T-helper 17 cell (primary cell): ENCODE measurements at regions not wholly inside any gene's neighbourhood (a gene's known extent, or its start where the extent isn't known, plus 50 kb on each side); places are given as distances from the start of the nearest gene placed in this dataset.

Experiments used
- ATAC-seq: fragments of 150-1000 bp; cut with Tn5 transposase; 2 replicates; pipeline ENCODE4 v1.10.0; 2021; ENCODE audit warnings: mild to moderate bottlenecking, moderate library complexity
- DNase-seq, 3 donors: peaks; one replicate each; pipeline versions ENCODE4 v3.0.0 to v3.0.0-alpha.2; 2020 to 2021
- H3K9me3 ChIP-seq: one replicate; pipeline ENCODE4 v1.7.0; 2013; ENCODE audit warnings: low read length, mild to moderate bottlenecking; ENCODE audit not compliant: control insufficient read depth, poor library complexity, severe bottlenecking
- H3K27ac Mint-ChIP-seq: one replicate; pipeline ENCODE4 v1.8.0; 2022; ENCODE audit warnings: mild to moderate bottlenecking, moderate library complexity, mixed read lengths
- H3K27me3 Mint-ChIP-seq: one replicate; pipeline ENCODE4 v1.8.0; 2022; ENCODE audit warnings: mixed read lengths
- H3K36me3 Mint-ChIP-seq: one replicate; pipeline ENCODE4 v1.8.0; 2022; ENCODE audit warnings: low read depth, mixed read lengths
- H3K4me1 Mint-ChIP-seq: one replicate; pipeline ENCODE4 v1.8.0; 2022; ENCODE audit warnings: mild to moderate bottlenecking, mixed read lengths
- H3K4me3 Mint-ChIP-seq: one replicate; pipeline ENCODE4 v1.8.0; 2022; ENCODE audit warnings: mild to moderate bottlenecking, moderate library complexity, mixed read lengths

DNA sequence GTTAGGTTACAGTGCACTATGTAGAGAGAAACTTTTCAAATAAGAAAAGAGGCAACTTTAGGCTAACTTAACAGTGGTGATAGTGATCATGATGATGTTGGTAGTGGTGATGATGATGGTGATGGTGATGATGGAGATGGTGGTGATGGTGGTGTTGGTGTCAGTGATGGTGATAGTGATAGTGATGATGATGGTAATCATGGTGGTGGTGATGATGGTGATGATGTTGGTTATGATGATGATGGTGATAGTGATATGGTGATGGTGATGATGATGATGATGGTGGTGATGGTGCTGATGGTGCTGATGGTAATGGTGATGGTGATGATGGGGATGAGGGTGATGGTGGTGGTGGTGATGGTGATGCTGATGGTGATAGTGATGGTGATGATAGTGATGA is 107.4 kb downstream of the DLL1 start:
- peaks cover 6% of the 10 kb centered on the region for H3K4me1 Mint-ChIP-seq
- ATAC-seq (no peak), DNase-seq (no peak)
- H3K4me3 Mint-ChIP-seq: no peak overlapping the region
- H3K36me3 Mint-ChIP-seq: no peaks in the 10 kb centered on the region
- no peaks in the 10 kb centered on the region for H3K27me3 Mint-ChIP-seq
- H3K27ac Mint-ChIP-seq: no peak overlapping the region
- H3K9me3 ChIP-seq: no peaks in the 10 kb centered on the region

- H3K4me3 Mint-ChIP-seq: no peak overlapping the region
- H3K27ac Mint-ChIP-seq: no peak overlapping the region
- H3K36me3 Mint-ChIP-seq: no peaks in the 10 kb centered on the region
- DNase-seq (no peak), ATAC-seq (no peak)
- H3K4me1 Mint-ChIP-seq: peaks cover 6% of the 10 kb centered on the region
- no peaks in the 10 kb centered on the region for H3K27me3 Mint-ChIP-seq
- H3K9me3 ChIP-seq: no peaks in the 10 kb centered on the region
These were observed 108.1 kb downstream of the DLL1 start for GRCh38 chr6:170182781-170183120.

- H3K9me3 ChIP-seq: no peaks in the 10 kb centered on the region
- no peak for DNase-seq
These were observed 108.6 kb downstream of the DLL1 start for GRCh38 chr6:170182093-170182780.

DNA sequence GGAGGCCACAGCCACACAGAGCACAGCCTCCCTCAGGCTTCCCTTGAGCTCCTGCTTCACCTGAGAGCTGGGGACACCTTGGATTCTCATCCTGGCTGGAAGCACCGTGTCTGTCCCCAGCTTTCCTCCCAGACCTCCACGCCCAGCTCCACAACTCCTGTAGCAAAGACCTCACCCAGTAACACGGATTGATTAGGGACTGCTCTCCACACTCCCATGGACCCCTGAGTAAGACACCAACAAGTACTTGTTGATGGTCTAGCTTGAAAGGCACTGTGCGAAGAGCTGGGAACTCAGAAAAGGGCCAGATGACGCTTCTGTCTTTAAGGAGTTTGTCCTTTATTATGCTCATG is 109.6 kb downstream of the DLL1 start:
- no peak for DNase-seq
- Mint-ChIP-seq H3K27me3 (no peaks in the 10 kb centered on the region), H3K4me3 (no peak overlapping the region), H3K36me3 (peaks cover 3% of the 10 kb centered on the region), H3K4me1 (peaks cover 6% of the 10 kb centered on the region), H3K27ac (no peak overlapping the region)
- no peaks in the 10 kb centered on the region for H3K9me3 ChIP-seq
- ATAC-seq: no peak

More at GRCh38 chr6:170182093-170182780, 108.6 kb downstream of the DLL1 start:
- Mint-ChIP-seq H3K4me3 (no peak overlapping the region), H3K27me3 (no peaks in the 10 kb centered on the region), H3K36me3 (no peaks in the 10 kb centered on the region), H3K27ac (no peak overlapping the region), H3K4me1 (peaks cover 6% of the 10 kb centered on the region)
- no peak for ATAC-seq

- Mint-ChIP-seq H3K27me3 (no peaks in the 10 kb centered on the region), H3K27ac (no peak overlapping the region), H3K4me1 (peaks cover 6% of the 10 kb centered on the region), H3K36me3 (peaks cover 3% of the 10 kb centered on the region), H3K4me3 (no peak overlapping the region)
- DNase-seq (no peak), ATAC-seq (no peak)
- no peaks in the 10 kb centered on the region for H3K9me3 ChIP-seq
These were observed 110.1 kb downstream of the DLL1 start for GRCh38 chr6:170180671-170181337.

DNA sequence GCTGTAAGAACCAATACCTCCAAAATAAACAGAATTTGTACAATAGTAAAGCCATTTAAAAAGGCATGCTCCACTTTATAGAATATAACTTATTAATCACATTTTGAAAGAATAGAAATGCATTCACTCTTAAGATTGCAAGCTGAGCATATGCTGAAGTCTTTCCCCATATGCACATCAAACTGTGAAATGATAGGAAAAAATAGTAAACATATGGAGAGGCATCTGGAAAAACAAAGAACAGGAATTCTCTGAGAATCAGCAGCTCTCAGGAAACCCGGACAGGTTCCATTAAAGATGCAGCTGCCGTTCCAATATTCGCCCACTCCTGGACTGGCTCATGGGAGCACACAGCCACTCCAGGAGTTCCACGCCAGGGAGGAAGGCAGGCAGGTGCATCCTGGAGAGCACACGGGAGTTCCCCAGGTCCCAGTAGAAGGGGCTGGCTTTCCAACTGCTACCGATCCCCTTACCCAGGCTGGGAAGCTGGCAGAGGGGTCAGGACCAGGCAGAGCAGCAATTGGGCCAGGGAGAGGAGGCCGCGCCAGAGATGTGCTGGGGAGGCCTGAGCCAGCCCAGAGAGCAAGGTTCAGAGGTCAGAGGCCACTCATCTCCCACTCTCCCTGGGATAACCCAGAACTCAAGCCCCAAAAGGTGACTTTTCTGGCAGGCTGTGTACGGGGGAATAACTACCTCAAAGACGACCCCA is 111.1 kb downstream of the DLL1 start:
- no peak overlapping the region for H3K27ac Mint-ChIP-seq
- DNase-seq (no peak), ATAC-seq (no peak)
- no peak overlapping the region for H3K4me3 Mint-ChIP-seq
- peaks cover 6% of the 10 kb centered on the region for H3K4me1 Mint-ChIP-seq
- no peaks in the 10 kb centered on the region for H3K27me3 Mint-ChIP-seq
- no peaks in the 10 kb centered on the region for H3K9me3 ChIP-seq
- H3K36me3 Mint-ChIP-seq: peaks cover 3% of the 10 kb centered on the region

DNA sequence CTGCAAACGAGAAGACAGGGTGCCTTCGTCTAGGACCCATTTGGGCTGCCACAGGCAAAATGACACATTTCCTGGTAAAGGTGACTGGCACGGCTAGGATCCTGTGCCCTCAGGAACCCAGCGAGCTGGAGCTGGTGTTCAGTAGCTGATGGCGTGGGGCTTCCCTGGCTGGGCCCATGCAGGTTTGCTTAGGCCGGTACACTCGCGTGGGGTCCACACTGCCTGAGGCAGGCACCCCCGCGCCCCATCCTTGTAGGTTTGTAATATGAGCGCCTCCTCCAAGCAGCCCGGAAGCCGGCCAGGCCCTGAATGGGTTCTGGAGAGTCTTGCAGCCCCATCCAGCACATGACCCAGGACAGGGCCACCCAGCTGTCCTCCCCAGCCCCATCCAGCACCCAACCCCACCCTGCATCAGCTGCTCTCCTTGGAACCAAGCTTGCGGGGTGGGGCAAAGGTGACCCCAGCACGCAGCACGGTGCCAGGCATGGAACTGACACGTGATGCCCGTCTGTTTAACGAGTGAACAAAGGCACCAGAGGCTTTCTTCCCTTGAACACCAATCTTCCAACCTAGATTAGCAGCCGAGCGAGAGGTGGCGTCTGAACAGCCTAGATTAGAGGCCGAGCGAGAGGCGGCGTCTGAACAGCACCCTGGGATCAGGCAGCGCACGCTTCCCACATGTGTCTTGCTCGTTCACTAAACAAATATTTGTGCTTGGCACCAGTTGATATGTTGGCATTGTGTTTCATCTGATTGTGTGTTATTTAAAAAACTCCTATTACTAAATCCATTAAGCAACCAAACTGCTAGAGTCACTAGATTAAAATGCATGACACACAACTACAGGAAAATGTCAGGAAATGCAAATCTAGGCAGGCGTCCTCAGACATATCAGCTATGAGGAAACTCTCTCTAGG is 112.1 kb downstream of the DLL1 start:
- Mint-ChIP-seq H3K4me3 (no peak overlapping the region), H3K36me3 (peaks cover 3% of the 10 kb centered on the region), H3K27me3 (peaks cover 6% of the 10 kb centered on the region), H3K27ac (no peak overlapping the region), H3K4me1 (peaks cover 6% of the 10 kb centered on the region)
- no peak for ATAC-seq
- no peaks in the 10 kb centered on the region for H3K9me3 ChIP-seq
- DNase-seq: no peak

DNA sequence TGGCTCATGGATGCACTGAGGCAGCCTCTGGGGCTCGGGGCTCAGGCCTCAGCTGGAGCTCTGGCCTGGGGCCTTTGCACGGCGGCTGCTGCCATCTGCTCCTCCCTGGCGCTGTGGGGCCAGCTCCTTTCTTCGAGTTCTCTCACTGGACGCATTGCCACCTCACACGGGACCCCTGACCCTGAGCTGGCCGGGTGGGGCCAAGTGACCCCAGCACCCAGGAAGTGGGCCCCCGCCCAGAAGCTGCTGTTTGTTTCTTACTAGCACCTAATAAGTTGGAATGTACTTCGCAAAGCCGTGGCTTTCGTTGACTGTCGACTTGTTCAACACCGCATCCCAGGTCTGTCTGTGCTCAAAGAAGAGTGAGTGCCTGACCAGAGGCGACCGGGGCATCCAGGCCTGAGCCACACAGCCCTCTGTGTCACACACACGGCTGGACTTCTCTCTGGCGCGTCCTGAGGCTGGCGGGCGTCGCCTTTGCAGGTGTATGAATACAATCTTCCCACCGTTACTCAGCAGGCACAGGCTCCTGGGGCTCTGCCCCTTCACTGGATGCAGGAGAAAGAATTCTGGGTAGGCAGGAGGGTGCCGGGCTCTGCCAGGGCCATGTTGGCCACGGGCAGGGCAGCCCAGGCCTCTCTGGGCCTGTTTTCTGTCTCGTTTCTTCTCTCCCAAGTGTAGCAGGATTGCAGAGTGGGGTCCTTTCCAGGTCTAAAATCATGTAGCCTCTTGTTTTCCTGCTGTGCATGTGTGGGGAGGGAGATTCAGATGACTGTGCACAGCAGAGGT is 112.9 kb downstream of the DLL1 start:
- Mint-ChIP-seq H3K4me3 (no peak overlapping the region), H3K27me3 (peaks cover 15% of the 10 kb centered on the region), H3K4me1 (peaks cover 6% of the 10 kb centered on the region), H3K27ac (no peak overlapping the region), H3K36me3 (peaks cover 5% of the 10 kb centered on the region)
- DNase-seq (no peak), ATAC-seq (peak; percentile 23)
- no peaks in the 10 kb centered on the region for H3K9me3 ChIP-seq

- H3K9me3 ChIP-seq: no peaks in the 10 kb centered on the region
- ATAC-seq: peak; percentile 14
- Mint-ChIP-seq H3K27ac (no peak overlapping the region), H3K36me3 (peaks cover 6% of the 10 kb centered on the region), H3K4me3 (peak overlapping the region; percentile 59), H3K4me1 (peaks cover 2% of the 10 kb centered on the region), H3K27me3 (peaks cover 22% of the 10 kb centered on the region)
- DNase-seq: no peak
These were observed 113.7 kb downstream of the DLL1 start for GRCh38 chr6:170176898-170177771.

DNA sequence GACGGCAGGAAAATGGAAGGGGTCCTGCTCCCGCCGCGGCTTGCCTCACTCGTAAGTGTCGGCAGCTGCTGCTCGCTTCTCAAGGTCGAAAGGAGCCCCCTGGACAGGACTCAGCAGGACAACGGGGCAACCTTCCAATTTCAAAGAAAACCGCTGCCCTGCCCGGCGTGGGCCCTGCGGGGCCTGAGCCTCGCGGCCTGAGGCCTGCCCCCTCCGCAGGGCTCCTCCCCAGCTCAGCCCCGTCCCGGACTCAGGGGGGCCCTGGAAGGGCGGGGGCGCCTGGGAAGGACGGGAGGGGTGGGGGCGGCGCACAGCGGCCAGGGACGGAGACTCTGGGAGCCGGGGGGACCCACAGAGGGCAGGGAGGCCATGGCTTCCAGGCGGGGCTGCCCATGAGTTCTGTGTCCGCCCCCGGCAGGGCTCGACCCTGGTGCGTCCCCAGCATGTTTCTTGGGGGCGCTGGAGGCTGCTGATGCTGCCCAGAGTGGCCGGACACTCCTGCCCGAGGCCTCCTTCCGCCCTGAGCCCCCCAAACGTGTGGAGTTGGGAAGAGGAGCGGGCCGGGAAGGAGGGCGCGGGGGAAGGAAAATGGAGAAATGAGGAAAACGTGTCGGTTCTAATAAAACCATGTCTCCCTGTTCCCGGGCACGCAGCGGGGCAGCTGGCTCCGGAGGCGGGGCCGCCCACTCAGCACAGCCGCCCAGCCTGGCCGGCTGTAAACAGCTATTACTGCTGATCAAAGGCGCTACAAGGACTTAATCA is 114.6 kb downstream of the DLL1 start:
- H3K4me3 Mint-ChIP-seq: peak overlapping the region; percentile 59
- peaks cover 6% of the 10 kb centered on the region for H3K36me3 Mint-ChIP-seq
- no peaks in the 10 kb centered on the region for H3K4me1 Mint-ChIP-seq
- ATAC-seq (no peak), DNase-seq (no peak)
- H3K27me3 Mint-ChIP-seq: peaks cover 22% of the 10 kb centered on the region
- no peaks in the 10 kb centered on the region for H3K9me3 ChIP-seq
- H3K27ac Mint-ChIP-seq: no peak overlapping the region

DNA sequence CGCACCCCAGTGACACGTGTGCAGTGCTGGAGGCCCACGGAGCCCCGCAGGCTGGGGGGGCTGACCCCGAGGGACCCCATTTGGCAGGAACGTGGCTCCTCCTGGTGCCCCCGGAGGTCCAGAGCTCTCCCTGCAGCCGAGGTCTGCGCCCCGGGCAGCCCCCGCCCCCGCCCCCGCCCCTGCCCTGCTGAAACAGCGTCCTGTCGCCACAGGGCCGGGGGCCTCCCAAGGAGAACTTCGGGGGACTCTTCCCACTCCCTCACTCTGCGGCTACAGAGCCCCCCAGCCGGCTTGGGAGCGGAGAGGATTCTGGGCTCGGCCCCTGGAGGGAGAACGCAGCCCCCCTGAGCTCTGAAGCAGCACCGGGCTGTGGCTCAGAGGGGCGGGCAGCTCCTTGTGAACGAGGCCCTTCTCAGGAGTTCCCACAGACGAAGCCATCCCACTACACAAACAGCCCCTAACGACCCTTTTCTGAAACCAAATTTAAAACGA is 115.2 kb downstream of the DLL1 start:
- Mint-ChIP-seq H3K4me1 (no peaks in the 10 kb centered on the region), H3K36me3 (peaks cover 6% of the 10 kb centered on the region), H3K27ac (no peak overlapping the region), H3K4me3 (peak overlapping the region; percentile 36), H3K27me3 (peaks cover 22% of the 10 kb centered on the region)
- ATAC-seq (no peak), DNase-seq (no peak)
- no peaks in the 10 kb centered on the region for H3K9me3 ChIP-seq
